Natural killer cell (primary cell): ENCODE measurements at regions not wholly inside any gene's neighbourhood (a gene's known extent, or its start where the extent isn't known, plus 50 kb on each side); places are given as distances from the start of the nearest gene placed in this dataset.

Experiments
- ATAC-seq, 3 donors: fragments of 150-1000 bp in 2 of 3; fragments of 200-7000 bp in 1 of 3; cut with Tn5 transposase; 1 replicate in 1 of 3; 2 replicates in 2 of 3; pipeline ENCODE4 v1.10.0; 2021; ENCODE audit warnings: mild to moderate bottlenecking in 2 of 3, moderate library complexity in 2 of 3
- DNase-seq, 2 donors: peaks; one replicate each; pipeline versions ENCODE4 v3.0.0 to v3.0.0-alpha.2; 2013 to 2021; ENCODE audit warnings: mixed read lengths in 1 of 2
- H3K27ac ChIP-seq: one replicate; pipeline ENCODE4 v1.5.1; 2013; ENCODE audit warnings: mild to moderate bottlenecking, low read length
- H3K27me3 ChIP-seq: one replicate; pipeline ENCODE4 v1.6.1; 2013; ENCODE audit warnings: low read length; ENCODE audit not compliant: control insufficient read depth, insufficient read depth
- H3K36me3 ChIP-seq: one replicate; pipeline ENCODE4 v1.6.1; 2013; ENCODE audit warnings: low read length; ENCODE audit not compliant: control insufficient read depth, insufficient read depth
- H3K4me1 ChIP-seq: one replicate; pipeline ENCODE4 v1.6.1; 2013; ENCODE audit warnings: low read length; ENCODE audit not compliant: control insufficient read depth, insufficient read depth
- H3K4me3 ChIP-seq: one replicate; pipeline ENCODE4 v1.5.1; 2013; ENCODE audit warnings: low read length
- H3K9me3 ChIP-seq: one replicate; pipeline ENCODE4 v1.6.1; 2013; ENCODE audit warnings: low read length; ENCODE audit not compliant: control insufficient read depth, insufficient read depth
- H3K27ac Mint-ChIP-seq, 2 donors: one replicate each; pipeline ENCODE4 v1.8.0; 2022; ENCODE audit warnings: mild to moderate bottlenecking in 2 of 2, mixed read lengths in 2 of 2, moderate library complexity in 1 of 2
- H3K27me3 Mint-ChIP-seq, 2 donors: one replicate each; pipeline ENCODE4 v1.8.0; 2022; ENCODE audit warnings: low read depth in 2 of 2, mixed read lengths in 2 of 2
- H3K36me3 Mint-ChIP-seq: one replicate; pipeline ENCODE4 v1.8.0; 2022; ENCODE audit warnings: mixed read lengths
- H3K4me1 Mint-ChIP-seq, 2 donors: one replicate each; pipeline ENCODE4 v1.8.0; 2022; ENCODE audit warnings: mixed read lengths in 2 of 2
- H3K4me3 Mint-ChIP-seq: one replicate; pipeline ENCODE4 v1.8.0; 2022; ENCODE audit warnings: mild to moderate bottlenecking, moderate library complexity, mixed read lengths
- H3K9me3 Mint-ChIP-seq, 2 donors: one replicate each; pipeline ENCODE4 v1.8.0; 2022; ENCODE audit warnings: mixed read lengths in 2 of 2
- CTCF ChIP-seq: fragments of 200-600 bp; IDR thresholded peaks from one replicate; pipeline ENCODE4 v1.8.0; 2022; ENCODE audit warnings: antibody characterized with exemption
- WGBS: methylation state at CpG from one replicate; pipeline ENCODE4 v1.1.7; 2013; ENCODE audit warnings: missing lambda C conversion rate; ENCODE audit not compliant: insufficient coverage; 5-methylcytosine and 5-hydroxymethylcytosine counted together
- intact Hi-C: fragments of 100-400 bp; cut with micrococcal nuclease; formaldehyde crosslinking; loops from one replicate; pipeline ENCODE4 v1.14.2; 2022

GRCh38 chr11:38683484-38683883, 2085.4 kb upstream of the RAG2 start:
- H3K4me1 ChIP-seq = no peaks in the 10 kb centered on the region
- Mint-ChIP-seq H3K4me1 (peaks cover 0 to 14% of the 10 kb centered on the region in 2 donors), H3K27me3 (no peaks in the 10 kb centered on the region), H3K27ac (no peak overlapping the region), H3K36me3 (peaks cover 7% of the 10 kb centered on the region), H3K9me3 (peaks cover 3 to 14% of the 10 kb centered on the region in 2 donors), H3K4me3 (no peak overlapping the region)
- no peak for DNase-seq
- no peak for ATAC-seq
- H3K4me3 ChIP-seq = no peak overlapping the region
- H3K27me3 ChIP-seq = no peaks in the 10 kb centered on the region
- WGBS = 100% methylated on average over 1 of the region's 2 CpGs
- no peak for TF ChIP-seq CTCF
- intact Hi-C loops = no loop called here
- H3K27ac ChIP-seq = no peak overlapping the region
- H3K36me3 ChIP-seq = no peaks in the 10 kb centered on the region
- no peaks in the 10 kb centered on the region for H3K9me3 ChIP-seq

- H3K27ac Mint-ChIP-seq = no peak overlapping the region
- H3K27me3 Mint-ChIP-seq = no peaks in the 10 kb centered on the region
These were observed 2082.7 kb upstream of the RAG2 start for GRCh38 chr11:38680746-38681145.

GRCh38 chr11:38680166-38680565, 2082.1 kb upstream of the RAG2 start:
- H3K27ac ChIP-seq = no peak overlapping the region
- DNase-seq (no peak), ATAC-seq (no peak)
- H3K4me1 ChIP-seq = no peaks in the 10 kb centered on the region
- no peaks in the 10 kb centered on the region for H3K36me3 ChIP-seq
- Mint-ChIP-seq H3K9me3 (peaks cover 3 to 11% of the 10 kb centered on the region in 2 donors), H3K4me3 (no peak overlapping the region), H3K27me3 (no peaks in the 10 kb centered on the region), H3K27ac (no peak overlapping the region), H3K4me1 (peaks cover 0 to 14% of the 10 kb centered on the region in 2 donors), H3K36me3 (peaks cover 7% of the 10 kb centered on the region)
- no peak for TF ChIP-seq CTCF
- H3K9me3 ChIP-seq = peaks cover 3% of the 10 kb centered on the region
- H3K27me3 ChIP-seq = no peaks in the 10 kb centered on the region
- intact Hi-C loops = no loop called here
- no peak overlapping the region for H3K4me3 ChIP-seq
- 93% methylated on average over 2 of the region's 2 CpGs for WGBS

More at GRCh38 chr11:38680746-38681145, 2082.7 kb upstream of the RAG2 start:
- DNase-seq (no peak), ATAC-seq (no peak)
- Histone ChIP-seq H3K9me3 (peaks cover 3% of the 10 kb centered on the region), H3K36me3 (no peaks in the 10 kb centered on the region), H3K27ac (no peak overlapping the region), H3K27me3 (no peaks in the 10 kb centered on the region), H3K4me1 (no peaks in the 10 kb centered on the region), H3K4me3 (no peak overlapping the region)
- peaks cover 7% of the 10 kb centered on the region for H3K36me3 Mint-ChIP-seq
- H3K4me1 Mint-ChIP-seq = peaks cover 0 to 14% of the 10 kb centered on the region in 2 donors
- no peak for TF ChIP-seq CTCF
- H3K9me3 Mint-ChIP-seq = peaks cover 3 to 11% of the 10 kb centered on the region in 2 donors
- intact Hi-C loops = no loop called here
- H3K4me3 Mint-ChIP-seq = no peak overlapping the region
- 94% methylated on average over 2 of the region's 2 CpGs for WGBS

- Mint-ChIP-seq H3K27ac (no peak overlapping the region), H3K4me1 (no peaks in the 10 kb centered on the region), H3K27me3 (no peaks in the 10 kb centered on the region), H3K9me3 (peaks cover 2 to 14% of the 10 kb centered on the region in 2 donors), H3K36me3 (no peaks in the 10 kb centered on the region), H3K4me3 (no peak overlapping the region)
- Histone ChIP-seq H3K27me3 (no peaks in the 10 kb centered on the region), H3K9me3 (peaks cover 3% of the 10 kb centered on the region), H3K27ac (no peak overlapping the region), H3K4me3 (no peak overlapping the region), H3K4me1 (no peaks in the 10 kb centered on the region), H3K36me3 (no peaks in the 10 kb centered on the region)
- no peak for ATAC-seq
- no peak for DNase-seq
- no peak for TF ChIP-seq CTCF
- intact Hi-C loops = no loop called here
These were observed 2074.4 kb upstream of the RAG2 start for GRCh38 chr11:38672445-38672844.
